NCI-H146 treated with DMSO at 0.1 percent for 48 hours (cell line): ENCODE measurements at regions not wholly inside any gene's neighbourhood (a gene's known extent, or its start where the extent isn't known, plus 50 kb on each side); places are given as distances from the start of the nearest gene placed in this dataset.
"Not testable (repeated sequence)": the region's sequence is repeated elsewhere in the genome, so short reads cannot be mapped to it uniquely, and the experiment has no call there.

Experiments used
- DNase-seq: peaks from one replicate; lab custom pipeline; 2025; ENCODE audit not compliant: unreplicated experiment; lab: John Stamatoyannopoulos, UW

DNA sequence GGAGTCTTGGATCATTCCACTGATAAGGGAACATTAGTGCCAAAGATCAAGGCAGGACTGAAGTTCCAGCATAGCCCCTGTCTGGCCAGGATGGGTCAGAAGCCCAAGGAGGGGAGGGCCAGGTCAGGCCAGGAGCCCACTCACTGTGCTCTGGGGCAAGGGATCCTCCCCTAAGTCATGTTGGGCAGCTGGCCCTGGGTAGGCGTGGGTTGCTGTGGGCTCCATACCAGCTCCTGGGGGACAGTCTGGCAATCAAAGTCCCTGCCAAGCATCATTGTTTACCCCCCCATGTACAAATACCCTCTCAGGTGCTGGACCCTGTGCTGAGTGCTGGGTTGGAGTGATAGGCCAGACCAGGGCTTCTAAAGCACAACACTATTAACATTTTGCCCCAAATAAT is 130.5 kb downstream of the IRX5 start:
- no peak for DNase-seq

DNA sequence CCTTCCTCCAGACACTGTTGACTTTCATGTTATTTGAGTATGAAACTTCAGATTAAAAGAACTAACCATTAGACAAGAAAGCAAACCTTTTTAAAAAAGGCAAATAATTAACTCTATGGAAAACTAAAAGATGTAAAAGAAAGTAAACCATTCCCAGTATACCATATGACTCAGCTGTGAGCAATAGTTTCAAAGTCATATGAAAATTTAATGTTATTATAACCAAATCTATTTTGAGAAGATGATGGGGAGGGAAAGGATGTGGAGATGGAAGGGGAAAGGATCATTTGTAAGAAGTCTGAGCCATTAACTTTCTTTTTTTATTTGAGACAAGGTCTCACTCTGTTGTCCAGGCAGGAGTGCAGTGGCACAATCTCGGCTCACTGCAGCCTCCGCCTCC is 131.8 kb downstream of the IRX5 start:
- no peak for DNase-seq

DNA sequence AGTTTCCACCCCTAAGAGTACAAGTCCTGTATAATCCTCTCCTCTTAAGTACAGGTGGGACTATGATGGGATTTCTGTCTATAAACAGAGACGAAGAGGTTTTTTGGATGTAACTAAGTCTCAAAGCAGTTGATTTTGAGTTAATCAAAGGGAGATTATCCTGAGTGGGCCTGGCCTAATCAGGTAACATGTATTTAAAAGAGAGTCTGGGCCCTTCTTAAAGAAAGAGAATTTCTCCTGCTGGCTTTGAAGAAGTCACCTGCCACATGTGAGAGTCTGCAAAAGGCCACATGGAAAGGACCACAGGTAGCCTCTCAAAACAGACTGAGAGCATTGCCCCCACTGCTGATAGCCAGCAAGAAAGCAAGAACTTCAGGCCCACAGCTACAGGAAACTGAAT is 142.3 kb downstream of the IRX5 start:
- DNase-seq, result no peak

DNA sequence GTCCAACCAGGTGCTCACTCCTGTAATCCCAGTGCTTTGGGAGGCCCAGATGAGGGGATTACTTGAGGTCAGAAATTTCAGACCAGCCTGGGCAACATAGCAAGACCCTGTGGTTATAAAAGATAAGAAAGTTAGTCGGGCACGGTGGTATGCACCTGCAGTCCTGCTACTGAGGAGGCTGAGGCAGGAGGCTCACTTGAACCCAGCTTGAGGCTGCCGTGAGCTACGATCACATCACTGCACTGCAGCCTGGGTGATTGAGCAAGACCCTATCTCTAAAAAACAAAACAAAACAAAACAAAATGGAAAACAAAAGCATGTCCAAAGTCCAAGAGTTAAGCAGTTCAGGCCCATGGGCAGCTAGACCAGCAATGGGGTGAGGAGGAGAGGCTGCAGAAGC is 143.2 kb downstream of the IRX5 start:
- DNase-seq, result no peak

- DNase-seq, result not testable (repeated sequence)
Observed at GRCh38 chr16:55075208-55075607, 144.5 kb downstream of the IRX5 start.

DNA sequence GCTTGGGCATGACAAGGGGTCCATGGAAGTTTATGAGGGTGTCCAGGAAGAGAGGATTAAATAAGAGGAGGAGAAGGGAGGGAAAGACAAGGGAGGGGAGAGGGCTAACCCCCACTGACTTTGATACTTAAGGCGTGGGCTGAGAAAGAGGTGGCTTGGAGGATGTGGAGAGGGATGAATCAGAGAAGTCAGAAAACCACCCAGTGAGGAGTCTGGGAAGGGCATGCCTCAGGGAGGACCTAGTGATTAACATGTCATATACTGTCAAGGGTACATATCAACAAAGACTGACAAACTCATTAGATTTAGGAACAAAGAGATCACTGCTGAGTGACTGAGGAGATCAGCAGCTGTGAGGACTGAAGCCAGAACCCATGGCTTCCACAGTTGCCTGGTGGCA is 145.4 kb downstream of the IRX5 start:
- no peak for DNase-seq

DNA sequence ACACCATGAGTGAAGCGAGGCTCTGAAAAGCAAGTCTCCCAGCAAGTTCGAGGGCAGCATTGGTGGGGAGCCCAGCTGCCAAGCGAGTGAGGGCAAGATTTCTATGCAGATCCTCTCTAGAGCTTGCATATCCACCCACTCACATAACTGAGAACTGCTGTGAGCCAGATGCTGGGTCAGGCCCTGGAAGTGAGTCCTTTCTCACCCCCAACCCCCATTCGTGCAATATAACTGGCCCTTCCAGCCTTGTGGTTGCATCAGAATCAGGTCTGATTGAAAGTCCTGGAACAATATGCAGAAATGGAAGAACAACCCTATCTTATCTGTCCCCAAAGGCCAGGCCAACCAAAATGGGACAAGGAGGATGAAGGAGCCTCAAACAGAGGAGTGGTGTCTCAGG is 146.6 kb downstream of the IRX5 start:
- DNase-seq, result no peak

- no peak for DNase-seq
Observed at GRCh38 chr16:55078153-55078552, 147.5 kb downstream of the IRX5 start.

DNA sequence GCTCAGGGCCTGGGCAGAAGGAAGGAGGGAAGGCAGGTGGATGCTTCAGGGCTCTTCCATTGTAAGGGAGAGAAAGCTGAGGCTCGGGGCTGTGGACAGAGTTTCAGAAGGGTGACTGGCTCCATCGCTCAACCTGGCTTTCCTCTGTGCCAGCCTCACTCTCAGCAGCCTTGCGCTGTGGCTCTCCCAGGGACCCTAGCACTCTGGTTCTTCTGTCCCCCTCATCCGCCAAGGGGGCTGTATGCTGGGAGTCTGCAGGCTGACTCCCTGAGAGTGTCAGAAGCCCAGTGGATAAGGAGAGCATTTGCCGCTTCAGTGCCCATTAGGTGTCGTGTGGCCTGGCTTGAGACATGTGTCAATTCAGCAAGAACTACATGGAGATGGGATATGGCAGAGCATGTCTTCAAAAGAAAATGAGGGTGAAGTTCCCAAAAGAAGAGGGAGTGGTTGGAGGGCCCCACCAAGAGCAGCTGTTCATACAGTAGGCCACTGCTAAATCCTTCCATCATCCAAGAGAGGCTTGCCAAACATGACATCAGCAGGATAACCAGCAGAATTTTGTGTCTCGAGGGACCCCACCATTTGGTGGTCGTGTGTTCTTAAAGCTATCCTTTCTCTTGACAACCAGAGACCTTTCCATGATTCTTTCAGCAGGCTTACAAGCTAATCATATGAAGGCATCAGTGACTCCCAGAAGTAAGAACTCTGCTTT is 148.2 kb downstream of the IRX5 start:
- no peak for DNase-seq

GRCh38 chr16:55081622-55082590 is 151.2 kb downstream of the IRX5 start:
- DNase-seq, result no peak

- no peak for DNase-seq
Observed at GRCh38 chr16:55082591-55082976, 151.9 kb downstream of the IRX5 start.

GRCh38 chr16:55083052-55083451 is 152.4 kb downstream of the IRX5 start:
- no peak for DNase-seq

DNA sequence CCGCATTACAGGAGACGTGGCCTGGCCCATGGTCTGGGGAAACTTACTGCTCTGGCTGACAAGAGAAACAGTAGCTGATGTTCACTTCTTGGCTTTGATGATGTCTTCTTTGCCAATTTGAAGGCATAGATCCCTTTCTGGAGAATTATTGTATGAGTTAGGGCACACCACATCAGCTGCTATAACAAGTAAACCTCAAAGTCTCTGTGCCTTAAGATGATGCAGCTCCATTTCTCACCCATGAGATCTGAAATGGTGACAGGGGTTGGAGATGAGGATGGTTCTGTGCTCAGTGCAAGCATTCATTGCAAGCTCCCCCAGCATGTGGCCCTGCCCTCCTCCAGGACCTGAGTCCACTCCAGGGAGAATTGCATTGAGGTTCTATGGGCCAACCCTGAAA is 157.4 kb downstream of the IRX5 start:
- no peak for DNase-seq

DNA sequence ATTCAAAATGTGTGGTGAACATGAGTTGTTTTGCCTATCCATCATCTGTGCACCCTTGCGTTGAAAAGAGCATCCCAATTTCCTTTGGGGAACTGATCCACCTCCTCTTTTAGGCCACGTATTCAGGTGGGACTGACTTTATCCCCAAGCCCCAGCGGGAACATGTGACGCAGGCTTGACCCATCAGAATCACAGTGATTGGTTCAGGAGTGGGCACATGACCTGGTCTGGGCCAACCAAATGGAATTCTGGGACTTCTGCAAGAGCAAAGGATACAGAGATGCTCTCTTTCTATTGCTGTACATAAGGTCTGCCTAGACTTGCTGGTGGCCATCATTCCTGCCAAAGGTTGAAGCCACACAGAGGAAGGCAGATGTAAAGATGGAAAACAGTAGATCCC is 158.9 kb downstream of the IRX5 start:
- DNase-seq, result no peak

- DNase-seq, result no peak
Observed at GRCh38 chr16:55091213-55091870, 160.7 kb downstream of the IRX5 start.

GRCh38 chr16:55091871-55092230 is 161.2 kb downstream of the IRX5 start:
- DNase-seq, result no peak

GRCh38 chr16:55100100-55100499 is 169.4 kb downstream of the IRX5 start:
- DNase-seq, result no peak

GRCh38 chr16:55101026-55101425 is 170.4 kb downstream of the IRX5 start:
- no peak for DNase-seq

- DNase-seq, result no peak
Observed at GRCh38 chr16:55102077-55102476, 171.4 kb downstream of the IRX5 start.

DNA sequence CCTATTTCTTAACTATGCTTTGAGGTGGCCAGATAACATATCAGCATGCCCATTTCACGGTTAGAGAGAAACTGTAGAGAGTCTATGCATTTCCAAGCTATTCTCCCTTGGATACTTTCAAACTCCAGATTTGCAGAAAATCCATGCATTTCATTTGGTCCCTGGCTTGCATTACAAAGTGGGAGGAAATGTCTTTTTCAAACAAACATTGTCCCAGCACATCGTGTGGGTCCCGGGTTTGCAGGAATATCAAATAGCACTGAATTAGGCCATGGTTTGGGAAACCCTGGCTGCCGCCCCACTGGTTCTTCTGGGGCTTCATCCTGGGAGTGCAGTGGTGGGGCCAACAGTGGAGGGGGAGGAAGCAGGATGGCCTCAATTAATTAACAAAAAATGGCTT is 171.9 kb downstream of the IRX5 start:
- DNase-seq, result no peak

DNA sequence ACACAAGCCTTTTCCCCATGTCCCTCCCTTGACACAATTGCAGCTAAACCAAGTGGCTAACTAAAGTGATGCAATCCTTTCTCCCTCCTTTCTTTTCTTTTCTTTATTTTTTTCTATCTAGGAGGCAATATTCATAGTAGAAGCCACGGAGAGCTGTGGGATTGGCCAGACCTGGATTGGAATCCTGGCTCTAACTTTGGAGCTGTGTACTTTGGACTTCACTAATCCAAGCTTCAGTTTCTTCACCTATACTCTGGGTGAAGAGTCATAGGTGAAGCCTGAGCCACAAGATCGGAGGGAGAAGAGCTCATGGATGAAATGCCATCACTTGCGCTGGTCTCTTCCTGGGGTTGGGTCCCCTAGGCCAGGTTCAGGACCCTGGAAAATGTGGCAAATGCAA is 177.2 kb downstream of the IRX5 start:
- no peak for DNase-seq

GRCh38 chr16:55113210-55113609 is 182.5 kb downstream of the IRX5 start:
- no peak for DNase-seq
